ENCODE measurements at regions not wholly inside any gene's neighbourhood (a gene's known extent, or its start where the extent isn't known, plus 50 kb on each side); places are given as distances from the start of the nearest gene placed in this dataset.

DNA sequence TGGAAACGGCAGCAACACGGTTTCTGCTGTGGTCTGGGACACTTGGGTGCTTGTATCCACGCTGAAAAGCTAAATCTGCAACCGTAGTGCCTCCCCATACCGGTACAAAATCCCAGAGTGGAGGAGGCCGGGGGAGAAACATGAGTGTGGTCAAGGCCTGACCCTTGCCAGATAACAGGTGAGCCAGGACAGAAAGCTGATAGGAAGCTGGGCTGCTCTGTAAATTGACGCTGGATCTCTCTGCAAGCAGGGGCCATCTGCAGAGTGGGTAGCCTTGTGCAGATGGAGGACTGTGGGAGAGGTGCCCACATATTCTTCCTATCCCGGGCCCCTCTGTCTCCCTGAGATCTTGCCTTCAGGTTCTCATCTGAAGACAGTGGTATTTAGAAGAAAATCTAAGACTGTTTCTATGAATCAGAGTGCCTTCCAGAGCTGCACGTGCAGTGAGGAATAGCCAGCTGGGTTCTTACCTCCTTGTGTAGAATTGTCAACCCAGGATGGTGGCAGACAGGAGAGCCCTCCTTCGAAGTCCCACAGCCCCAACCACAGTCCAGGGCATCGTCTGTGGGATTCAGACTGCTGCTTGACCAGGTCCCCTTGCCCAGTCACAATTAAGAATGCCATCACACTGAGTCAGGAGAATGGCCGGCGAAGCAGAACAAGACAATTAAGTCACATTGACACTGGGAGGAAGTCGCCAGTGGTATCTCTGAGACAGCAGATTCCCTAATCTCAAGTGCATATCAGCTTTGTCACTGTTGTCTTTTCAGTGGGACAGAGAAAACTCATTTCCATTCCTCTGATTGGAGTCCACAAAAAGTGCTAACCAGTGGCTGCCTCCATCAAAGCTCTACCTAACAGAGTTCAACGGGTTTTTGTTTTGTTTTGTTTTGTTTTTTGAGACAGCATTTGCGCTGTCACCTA lies 100.0 kb upstream of the RIPOR2 start:
- peaks cover 66% of the 10 kb centered on the region for H3K4me1 Mint-ChIP-seq
- peaks cover 83% of the 10 kb centered on the region for H3K79me2 ChIP-seq (ENCODE audit: control insufficient read depth, insufficient read depth, low read length)
- peak overlapping the region; percentile 74 for H3K4me2 ChIP-seq (replicated peaks; ENCODE audit: low read depth, low read length, poor library complexity, severe bottlenecking)
- CTCF ChIA-PET, result interaction anchor here (1.0 to 8.4 kb wide), 10 partner anchors 9 to 179 kb away, joined by 3 to 92 read pairs (median 14); no protein-coding TSS in a partner anchor
- H3K4me1 ChIP-seq (ENCODE audit: control insufficient read depth in 2 of 2, insufficient read depth in 2 of 2, low read length in 2 of 2), result peaks cover 53 to 63% of the 10 kb centered on the region in 2 donors
- H3K27me3 Mint-ChIP-seq, result no peaks in the 10 kb centered on the region
- H2AFZ ChIP-seq (ENCODE audit: insufficient read depth, low read depth, low read length, poor library complexity, severe bottlenecking), result peak overlapping the region; percentile 85
- H3K36me3 ChIP-seq (replicated peaks in 1 of 2; ENCODE audit: control extremely low read depth in 1 of 2, control insufficient read depth in 1 of 2, extremely low read depth in 1 of 2, insufficient read depth in 2 of 2, low read length in 1 of 2), result peaks cover 0 to 2% of the 10 kb centered on the region in 2 experiments
- peak overlapping the region; percentile 89 for H3K4me3 Mint-ChIP-seq
- POLR2A ChIA-PET, result interaction anchor here (0.5 to 1.5 kb wide), 7 partner anchors 9 to 1337 kb away, joined by 3 to 8 read pairs (median 3); no protein-coding TSS in a partner anchor
- H3K27me3 ChIP-seq (replicated peaks in 1 of 4; ENCODE audit: control extremely low read depth in 1 of 4, control insufficient read depth in 3 of 4, insufficient read depth in 4 of 4, low read length in 3 of 4), result no peaks in the 10 kb centered on the region
- H3K27ac Mint-ChIP-seq, result peak overlapping the region; percentile 91
- peak overlapping the region; percentile 76 to 78 for H3K27ac ChIP-seq (ENCODE audit: low read length in 2 of 2)
- H3K9ac ChIP-seq (ENCODE audit: low read length), result peak overlapping the region; percentile 65
- H3K9me3 ChIP-seq (ENCODE audit: control extremely low read depth in 1 of 3, control insufficient read depth in 2 of 3, insufficient read depth in 1 of 3, low read length in 2 of 3), result peaks cover 0 to 2% (median 0%) of the 10 kb centered on the region in 3 donors
- ATAC-seq (ENCODE audit: low read depth) (peak; percentile 57), DNase-seq (peak; percentile 50)
- TF ChIP-seq CTCF (IDR thresholded peaks at IDR 0.05), result no peak
- no peak for TF ChIP-seq EZH2 (IDR thresholded peaks at IDR 0.05; ENCODE audit: borderline replicate concordance, insufficient read depth, low read depth, low read length, poor library complexity, severe bottlenecking)
- H3K9me3 Mint-ChIP-seq (ENCODE audit: insufficient read depth), result no peaks in the 10 kb centered on the region
- intact Hi-C loops (cut with micrococcal nuclease), result loop anchor here (1.0 kb wide), 1 partner anchor 15 kb away; no protein-coding TSS in a partner anchor
- H3K4me3 ChIP-seq (ENCODE audit: control extremely low read depth in 1 of 5, extremely low read depth in 1 of 5, insufficient read depth in 1 of 5, low read depth in 2 of 5, low read length in 4 of 5), result peak overlapping the region in 4 of 5 experiments; percentile 28 to 65 (median 50)
- 6% methylated on average over 12 of the region's 16 CpGs for WGBS (ENCODE audit: insufficient coverage)
- H4K20me1 ChIP-seq (ENCODE audit: control insufficient read depth, insufficient read depth, low read length, poor library complexity, severe bottlenecking), result no peaks in the 10 kb centered on the region
